ELF-1 (cell line): ENCODE measurements at regions not wholly inside any gene's neighbourhood (a gene's known extent, or its start where the extent isn't known, plus 50 kb on each side); places are given as distances from the start of the nearest gene placed in this dataset.

Experiments used
- DNase-seq: peaks from one replicate; pipeline ENCODE4 v3.0.0-alpha.2; 2016; ENCODE audit warnings: low read depth, low spot score

DNA sequence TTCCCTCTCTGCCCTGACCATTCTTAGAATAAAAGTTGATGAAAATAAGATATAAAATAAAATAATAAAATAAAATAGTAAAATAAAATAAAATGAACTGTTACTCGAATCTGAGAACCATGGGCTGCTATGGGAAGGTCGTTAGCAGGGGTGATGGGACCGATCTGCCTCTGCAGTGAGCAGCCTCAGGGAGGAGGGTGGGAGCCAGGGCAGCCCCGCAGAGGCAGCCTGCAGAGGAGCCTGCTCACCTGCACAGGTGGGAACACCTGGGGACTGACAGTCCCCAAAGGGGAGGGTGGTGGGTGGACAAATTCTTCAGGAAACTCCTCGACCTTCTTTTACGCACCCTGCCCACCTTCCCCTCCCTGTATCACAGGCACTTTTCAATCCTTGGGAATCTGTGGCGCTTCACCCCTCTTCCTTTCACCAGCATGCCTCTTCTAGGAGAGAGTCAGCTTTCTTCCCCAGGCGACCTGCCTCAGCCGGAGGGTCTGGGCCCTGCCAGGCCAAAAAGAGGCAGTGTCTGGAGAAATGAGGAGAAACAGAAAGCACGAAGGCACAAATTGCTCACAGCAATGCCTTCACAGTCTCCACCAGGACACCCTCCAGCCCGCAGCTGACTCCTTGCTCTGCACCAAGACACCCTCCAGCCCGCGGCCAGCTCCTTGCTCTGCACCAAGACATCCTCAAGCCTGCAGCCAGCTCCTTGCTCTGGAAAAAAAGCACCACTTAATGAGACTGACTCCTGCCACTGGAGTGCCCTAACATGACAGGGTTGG, 368.4 kb upstream of the SHH start:
- DNase-seq: no peak

DNA sequence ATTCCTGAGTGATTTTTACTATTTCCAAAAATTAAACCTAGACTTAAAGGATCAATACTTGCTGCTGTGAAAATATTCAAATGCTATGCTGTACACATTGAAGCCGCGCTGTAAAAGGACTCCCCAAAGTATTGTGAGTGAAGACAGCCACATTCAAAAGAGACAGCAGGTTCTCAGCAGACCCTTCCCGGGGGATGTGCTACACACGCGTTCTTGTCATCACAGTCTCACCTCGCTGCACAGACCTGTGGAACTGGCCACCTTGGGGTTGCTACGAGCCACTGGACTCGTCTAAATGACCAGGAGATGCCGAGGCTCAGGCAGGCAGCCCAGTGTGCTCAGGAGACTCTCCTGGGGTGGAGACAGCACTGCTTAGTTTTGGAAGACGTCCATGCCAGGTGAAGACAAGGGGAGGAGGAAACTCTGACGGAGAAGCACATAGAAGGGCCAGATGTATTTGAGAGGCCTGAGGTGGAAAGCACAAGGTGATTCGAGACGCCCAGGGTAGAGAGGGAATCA, 367.7 kb upstream of the SHH start:
- DNase-seq: no peak

DNA sequence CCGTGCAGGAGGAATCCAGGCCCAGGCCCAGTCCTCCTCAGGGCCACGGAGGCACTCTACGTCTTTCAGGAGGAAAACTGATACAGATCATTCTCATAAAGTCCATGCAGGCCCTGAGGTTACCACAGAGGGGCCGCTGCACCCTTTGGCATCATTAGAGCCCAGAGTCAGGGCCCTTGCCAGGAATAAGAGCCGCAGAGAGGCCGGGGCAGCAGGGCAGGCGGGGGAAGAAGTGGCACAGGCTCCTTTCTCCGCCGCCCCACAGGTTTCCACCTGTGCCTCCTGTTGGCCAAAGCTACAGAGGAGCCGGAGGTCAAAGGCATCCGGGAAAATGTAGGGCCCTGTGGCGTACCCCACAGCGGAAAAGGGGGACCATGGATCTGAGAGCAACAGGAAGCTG, 366.6 kb upstream of the SHH start:
- DNase-seq: no peak

DNA sequence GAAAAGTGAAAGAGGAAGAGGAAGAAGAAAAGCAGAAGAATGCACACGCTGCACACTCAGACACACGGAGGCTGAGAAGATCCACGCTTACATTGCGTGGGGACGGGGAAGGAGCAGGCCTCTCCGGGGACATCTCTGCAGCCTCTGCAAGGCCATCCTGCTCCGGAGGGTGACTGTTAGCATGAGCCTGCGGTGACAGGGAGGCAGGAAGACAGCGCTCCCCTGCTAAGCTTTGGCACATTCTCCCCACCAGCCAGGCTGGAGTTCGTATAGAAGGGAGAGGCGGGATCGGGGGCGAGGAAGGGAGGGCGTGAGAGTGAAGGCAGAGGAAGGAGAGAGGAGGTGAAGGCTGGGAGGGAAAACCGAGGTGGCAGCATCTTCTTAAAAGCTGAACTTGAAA, 366.0 kb upstream of the SHH start:
- DNase-seq: no peak

DNA sequence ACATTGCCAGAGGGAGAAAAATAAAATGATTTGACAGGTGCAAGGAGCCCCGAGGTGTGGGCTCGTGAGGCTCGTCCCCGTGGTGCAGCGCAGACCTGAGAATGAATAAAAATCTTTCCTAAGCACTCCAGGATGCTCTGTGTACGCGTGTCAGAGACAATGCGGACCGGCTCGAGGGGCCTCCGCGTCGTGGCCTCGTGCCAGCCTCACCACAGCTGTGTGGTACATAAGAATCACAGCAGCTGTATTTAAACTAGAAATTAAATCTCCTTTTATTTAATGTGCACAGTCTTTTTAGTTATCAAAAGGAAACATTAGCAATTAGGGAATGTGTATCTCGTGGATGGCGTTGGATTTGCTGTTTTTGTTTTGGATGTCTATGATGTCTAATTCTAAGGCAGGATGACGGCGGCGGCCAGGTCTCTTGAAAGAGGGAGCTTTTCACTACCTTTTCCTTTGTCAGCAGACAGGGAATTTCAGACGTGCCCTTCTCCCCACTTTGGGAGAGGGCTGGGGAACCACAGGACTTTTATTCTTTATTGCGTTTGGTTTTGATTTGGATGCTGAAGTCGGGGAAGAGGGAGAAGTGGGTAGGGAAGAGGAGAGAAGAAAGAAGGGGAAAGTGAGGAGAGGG, 365.3 kb upstream of the SHH start:
- no peak for DNase-seq

DNA sequence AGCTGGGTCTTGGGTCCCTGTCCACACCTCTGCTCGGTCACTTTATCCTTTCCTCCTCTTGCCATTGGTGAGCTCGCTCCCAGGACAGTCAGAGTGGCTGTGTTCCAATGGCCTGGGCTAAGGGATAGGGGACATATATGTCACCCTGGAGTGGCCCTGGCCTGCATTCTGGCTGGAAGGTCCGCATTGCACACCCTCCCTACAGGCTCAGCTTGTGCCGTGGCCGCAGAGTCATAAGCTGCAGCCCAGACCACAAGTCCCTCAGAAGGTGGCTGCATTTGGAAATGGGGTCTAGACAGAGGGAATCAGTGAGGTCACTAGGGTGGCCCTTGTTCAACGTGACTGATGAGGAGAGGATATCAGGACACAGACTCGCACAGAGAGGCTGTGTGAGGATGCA, 363.8 kb upstream of the SHH start:
- no peak for DNase-seq

DNA sequence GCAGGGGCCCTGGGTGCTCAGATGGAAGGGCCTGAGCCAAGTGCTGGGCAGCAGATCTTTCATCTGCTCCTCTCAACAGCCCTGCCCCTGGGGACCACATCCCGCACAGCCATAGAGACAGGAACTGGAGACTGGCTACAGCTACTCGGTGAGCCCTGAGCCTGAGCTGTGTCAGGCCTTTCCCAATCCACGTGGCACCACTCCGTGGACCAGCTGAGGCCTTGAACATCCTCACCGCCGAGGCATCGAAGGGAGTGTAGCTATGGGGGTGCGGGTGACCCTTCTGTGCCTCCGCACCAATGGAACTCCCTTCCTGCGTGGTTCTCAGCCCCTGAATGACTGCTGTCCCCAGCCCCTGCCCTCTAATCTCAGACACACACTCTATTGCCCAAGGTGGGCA, 362.7 kb upstream of the SHH start:
- DNase-seq: no peak

DNA sequence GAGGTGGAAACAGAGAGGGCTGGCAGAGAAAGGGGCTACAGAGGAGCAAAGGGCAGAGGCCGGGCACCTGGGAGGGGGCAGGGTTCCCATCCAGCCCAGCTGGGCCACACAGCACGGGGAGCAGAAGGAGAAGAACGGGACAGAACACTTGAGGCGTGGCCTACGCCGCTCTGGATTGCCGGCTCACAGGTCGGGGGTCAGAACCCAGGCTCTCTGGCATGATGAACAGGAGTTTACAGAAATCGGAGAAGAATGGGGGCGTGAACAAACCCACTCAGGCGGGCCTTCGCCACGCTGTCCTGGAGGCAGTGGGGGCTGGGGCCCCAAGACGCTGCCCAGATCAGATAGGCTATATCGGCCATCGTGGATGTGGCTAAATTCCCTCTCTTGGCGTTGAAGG, 362.2 kb upstream of the SHH start:
- DNase-seq: no peak

DNA sequence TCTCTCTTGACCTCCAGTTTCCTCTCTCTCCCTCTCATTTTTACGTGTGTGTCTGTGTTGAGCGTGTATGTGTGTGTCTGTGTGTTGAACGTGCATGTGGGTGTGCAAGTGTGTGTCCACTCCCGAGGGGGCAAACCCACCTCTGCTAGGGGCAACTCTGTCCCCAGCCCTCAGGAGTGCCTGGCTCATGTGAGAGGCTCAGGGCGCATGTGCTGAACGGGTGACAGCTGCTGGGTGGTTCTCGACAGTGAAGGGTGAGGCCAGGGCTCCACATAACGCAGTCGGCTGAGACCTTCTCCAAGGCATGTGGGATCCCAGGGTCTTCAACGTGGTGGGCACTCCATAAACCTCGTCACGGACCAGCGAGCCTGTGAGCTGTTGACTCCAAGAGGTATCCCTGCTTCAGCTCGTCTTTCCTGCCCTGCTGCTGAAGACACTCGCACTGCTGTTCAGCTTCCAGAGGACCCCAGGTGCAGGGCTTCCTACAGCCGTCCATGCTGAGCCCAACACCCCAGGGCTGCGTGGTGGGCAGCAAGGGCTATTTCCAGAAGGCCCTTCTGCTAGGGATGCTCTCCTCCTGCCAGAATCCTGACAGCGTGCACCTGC, 361.6 kb upstream of the SHH start:
- DNase-seq: no peak

DNA sequence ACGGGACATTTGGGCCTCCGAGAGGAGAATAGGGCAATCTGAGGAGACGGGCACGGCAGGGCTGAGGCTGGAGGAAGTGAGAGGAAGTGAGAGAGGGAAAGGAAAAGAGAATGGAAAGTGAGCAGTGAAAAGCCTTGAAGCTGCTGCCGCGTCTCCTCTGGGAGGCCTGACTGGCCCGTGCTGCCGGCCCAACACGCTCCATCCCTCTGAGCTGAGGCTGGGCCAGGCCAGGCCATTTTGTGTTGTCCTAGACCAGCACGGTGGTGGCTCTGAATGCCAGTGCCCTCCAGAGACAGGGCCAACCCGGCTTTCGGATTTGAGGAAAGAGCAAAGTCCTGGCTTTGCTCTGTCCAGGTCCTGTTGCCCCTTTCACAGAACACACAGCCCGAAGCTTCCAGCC, 361.1 kb upstream of the SHH start:
- DNase-seq: no peak

DNA sequence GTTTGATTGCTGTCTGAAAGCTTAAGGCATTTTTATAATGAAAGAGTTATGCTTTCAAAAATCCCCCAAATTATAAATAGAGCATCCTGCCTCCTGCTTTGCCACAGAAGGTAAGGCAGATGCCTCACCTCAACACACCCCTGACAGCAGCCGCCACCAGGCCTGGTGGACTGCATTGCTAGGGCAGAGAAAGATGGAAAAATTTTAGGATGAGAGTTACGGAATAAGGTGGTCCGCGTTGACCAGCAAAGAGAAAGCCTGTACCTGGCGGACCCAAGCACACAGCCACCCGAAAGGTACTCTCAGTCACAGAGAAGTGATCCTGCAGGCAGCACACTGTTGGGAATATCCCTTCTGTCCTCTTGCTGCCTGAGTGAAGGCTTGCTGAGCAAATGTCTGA, 360.4 kb upstream of the SHH start:
- DNase-seq: no peak

DNA sequence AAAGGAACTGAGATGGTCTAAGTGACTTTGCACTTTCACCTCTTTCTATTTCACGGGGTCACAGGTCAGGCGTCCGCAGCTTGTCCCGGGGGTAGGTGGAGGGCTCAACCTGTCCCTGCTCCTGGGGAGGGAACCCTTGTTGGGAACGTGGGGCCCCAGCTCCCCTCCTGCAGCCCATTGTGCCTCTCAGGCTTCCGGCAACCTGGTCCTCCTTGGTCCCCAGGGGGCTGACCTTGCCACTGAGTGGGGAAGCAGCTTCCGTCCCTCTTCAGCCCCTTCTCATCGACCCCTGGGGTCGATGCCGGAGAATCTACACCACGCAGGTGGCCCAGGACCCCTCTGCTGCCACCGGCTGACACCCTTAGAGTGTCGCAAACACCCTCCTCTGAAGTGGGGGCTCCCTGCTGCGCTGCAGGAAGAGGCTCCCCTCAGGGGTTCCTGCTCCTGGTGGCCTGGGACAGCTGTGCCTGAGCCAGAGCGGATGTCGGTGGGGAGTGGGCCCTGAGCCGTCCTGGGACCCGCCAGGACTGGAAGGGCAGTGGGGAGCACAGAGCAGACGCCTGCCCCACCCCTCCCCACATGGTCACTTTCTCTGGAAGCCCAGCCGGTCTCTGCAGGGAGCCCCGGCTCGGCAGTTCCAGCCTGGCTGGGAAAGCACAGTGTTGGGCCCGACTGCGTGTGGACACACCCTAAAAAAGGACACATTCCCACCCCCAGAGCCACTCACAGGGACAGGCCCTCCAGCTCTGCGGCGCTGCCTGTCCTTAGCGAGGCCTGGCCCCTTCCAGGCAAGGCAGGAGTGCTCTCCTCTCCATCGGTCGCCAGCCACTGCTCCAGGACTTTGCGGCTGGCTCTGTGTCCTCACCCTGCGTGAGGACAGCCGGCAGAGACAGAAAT, 357.5 kb upstream of the SHH start:
- DNase-seq: no peak

DNA sequence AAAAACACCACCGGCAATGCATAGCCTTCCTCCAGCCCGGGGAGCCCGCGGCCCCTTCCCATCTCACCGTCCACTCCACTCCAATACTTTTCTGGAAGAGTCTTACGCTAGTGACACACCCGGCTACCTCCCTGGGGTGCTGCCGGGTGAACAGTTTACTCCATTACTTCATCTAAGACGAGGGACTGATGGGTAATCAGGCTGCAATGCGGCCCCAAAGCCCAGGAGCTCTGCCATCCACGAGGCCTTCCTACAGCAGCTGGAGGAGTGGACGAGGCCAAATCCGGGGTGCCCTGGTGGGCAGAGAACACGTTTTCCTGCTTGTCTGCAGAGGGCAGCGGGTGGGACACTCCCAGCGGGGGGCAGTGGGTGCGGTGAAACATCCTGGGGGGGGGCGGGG, 356.2 kb upstream of the SHH start:
- no peak for DNase-seq

DNA sequence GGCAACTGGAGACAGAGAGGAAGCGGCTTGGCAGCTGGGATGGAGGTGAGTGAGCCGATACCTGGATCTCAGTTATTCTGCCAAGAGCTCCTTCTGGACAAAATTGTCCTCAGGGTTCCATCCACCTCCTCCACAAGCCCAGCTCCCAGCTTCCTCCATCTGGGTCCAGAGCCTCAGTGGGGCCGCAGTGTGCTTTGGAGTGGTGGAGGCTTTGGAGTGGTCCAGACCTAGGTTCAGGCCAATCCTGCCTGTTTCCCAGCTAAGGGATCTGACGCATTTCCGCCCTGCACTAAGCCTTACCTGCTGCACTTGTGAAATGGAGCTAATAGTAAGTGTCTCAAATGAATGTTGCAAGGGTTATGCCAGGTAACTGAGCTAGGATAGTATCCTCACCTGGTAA, 355.7 kb upstream of the SHH start:
- DNase-seq: no peak

DNA sequence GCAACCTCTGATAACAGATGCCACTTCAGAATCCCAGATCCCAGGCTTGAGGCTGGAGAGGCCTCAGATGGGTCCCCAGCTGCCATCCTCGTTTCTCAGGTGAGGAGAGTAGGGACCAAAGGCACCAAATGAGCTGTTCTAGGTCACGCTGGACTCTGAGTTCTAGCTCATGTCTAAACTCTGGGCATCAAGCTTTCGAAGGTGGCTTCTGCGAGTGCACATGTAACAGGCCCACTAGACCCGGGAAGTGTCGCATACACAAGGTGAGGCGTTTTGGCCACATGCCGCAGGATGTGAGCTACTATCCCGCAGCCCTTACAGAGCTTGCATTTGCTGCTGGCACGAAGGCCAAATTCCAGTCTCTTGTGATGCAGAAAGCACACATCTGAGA, 355.1 kb upstream of the SHH start:
- no peak for DNase-seq

DNA sequence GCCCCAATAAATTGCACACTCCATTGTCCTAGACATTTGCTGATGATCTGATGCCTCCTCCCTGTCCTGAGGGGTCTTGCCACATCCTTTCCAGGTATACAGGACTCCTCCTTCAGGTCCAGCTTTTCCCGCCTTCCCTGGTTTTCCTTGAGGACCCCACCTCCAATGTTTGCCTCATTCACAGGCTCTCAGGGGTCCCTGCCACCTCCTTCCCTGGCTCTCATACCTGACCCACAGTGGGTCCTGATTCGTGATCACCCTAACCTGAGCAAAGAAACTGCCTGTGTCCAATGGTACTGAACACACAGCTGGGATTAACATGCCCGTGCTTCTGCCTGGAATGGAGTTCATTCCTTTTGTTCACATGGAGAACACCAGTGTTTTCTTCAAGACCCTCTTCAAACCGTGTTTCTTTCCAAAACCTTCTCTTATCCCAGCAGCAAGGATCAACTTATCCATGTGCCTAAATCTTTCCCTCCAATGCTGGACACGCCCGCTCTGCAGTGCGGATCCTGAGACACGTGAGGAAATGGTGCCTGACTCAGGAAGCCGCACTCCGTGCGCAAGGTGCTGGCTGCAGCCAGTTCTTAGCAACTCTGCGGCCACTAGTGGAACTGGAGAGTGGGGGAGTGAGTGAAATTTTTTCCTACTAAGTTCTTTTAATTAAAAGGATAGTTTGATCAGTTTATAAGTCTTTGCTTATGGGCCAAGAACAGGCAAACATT, 354.6 kb upstream of the SHH start:
- no peak for DNase-seq

DNA sequence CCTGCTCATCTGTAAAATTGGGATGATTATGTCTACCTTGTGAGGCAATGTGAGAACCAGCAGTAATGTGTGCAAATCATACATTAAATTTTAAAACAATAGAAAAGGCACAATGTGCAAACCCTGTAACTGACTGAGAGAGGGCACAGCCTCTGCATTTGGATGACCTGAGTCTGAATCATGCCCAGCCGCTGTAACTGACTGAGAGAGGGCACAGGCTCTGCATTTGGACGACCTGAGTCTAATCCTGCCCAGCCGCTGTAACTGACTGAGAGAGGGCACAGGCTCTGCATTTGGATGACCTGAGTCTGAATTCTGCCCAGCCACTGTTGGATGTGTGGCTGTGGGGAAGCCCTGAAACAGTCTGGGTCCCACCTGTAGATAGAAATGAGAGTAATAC, 351.5 kb upstream of the SHH start:
- no peak for DNase-seq

DNA sequence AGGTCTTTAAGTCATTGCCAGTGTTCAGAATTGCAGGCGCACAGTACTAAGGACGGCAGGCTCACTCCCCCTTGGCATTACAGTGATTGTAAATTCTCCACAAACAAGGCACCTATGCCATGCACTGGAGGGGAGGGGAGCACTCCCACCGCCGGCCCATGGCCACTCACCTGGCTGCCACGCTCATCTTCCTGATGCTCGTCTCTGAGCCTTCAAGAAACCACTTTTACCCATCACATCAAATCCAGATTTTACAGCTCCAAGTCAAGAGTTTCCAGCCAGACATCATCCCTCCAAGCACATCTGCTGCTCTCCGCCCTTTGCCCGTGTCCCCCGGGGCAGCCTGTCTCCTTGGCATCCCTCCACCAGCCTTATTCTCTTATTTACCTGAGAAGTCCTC, 350.2 kb upstream of the SHH start:
- DNase-seq: no peak

DNA sequence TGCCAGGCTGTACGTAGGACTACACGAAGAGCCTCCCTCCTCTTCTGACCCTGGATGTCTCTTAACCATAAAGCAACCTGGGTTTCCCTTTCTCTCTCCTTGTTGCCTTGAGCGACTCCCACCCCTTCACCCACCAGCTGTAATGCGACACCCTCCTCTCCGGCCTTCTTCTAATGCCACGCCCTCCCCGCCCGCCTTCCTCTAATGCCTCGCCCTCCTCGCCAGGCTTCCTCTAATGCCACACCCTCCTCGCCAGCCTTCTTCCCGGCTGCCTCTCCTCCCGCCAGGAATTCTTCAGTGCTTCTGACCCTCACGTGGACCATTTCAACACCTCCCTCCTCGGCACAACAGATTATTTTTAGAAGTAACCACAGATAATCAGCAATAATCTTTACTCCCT, 348.5 kb upstream of the SHH start:
- peak; percentile 86 for DNase-seq

DNA sequence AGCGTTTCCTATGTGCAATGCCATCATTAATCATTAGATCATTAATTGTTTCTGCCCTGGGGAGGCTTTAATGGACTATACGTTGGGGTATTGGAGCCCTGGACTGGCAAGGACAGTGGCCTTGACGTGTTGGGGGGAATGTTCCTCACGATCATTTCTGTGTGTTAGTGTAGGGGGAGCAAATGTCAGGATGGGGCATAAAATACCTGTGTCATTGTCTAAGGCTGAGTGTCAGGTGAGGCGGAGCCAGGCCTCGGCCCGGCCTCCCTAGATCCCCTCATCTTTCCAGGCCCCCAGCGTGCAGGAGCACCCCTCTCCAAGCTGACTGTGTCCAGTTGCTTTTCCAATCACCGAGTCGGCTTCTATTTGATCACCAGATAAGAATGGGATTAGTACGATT, 346.4 kb upstream of the SHH start:
- DNase-seq: no peak

DNA sequence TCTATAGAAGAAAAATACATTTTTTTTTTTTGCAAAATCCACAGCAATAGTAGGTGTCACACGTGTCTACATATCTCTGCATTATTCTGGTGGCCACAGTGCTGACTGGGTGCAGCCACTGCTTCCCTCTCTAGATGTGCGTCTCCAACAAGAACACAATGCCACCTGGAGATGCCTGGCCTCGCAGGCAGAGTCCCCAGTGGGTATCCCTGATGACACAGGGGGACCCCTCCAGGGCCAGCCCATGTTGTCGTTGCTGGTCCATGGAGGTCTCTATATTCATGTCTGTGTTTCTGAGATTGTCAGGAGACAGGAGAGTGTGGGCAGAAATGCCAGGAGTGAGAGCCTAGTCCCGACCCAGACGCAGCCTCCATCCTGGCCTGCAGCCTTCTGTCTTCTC, 345.9 kb upstream of the SHH start:
- no peak for DNase-seq
